ENCODE measurements at regions not wholly inside any gene's neighbourhood (a gene's known extent, or its start where the extent isn't known, plus 50 kb on each side); places are given as distances from the start of the nearest gene placed in this dataset.

DNA sequence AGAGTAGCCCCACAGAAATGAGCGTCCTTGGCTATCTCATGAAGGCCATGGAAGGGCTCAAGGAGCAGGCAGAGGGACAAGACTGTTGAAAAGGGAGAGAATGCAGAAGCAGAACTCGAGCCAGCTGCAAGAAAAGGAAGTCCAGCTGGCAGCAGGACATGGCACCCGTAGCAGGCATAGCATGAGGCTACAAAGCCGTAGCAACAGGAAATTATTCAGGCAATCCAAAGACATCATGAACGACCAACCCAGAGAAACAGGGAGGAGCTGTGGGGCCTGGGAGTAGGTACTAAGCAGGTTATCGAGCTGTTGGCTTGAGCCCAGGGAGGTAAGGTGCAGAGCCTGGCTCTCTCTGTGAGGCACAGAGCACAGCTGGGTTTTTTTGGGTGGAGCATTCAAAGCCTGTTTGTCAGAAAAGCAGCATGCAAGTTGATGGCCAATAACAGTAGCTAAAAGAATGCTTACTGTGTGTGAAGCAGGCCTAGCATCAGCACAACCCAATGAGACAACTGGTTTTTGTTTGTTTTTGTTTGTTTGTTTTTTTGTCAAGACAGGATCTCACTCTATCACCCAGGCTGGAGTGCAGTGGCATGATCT lies 144.0 kb upstream of the SMAD3 start:
- Histone ChIP-seq H3K27me3 (replicated peaks in 1 of 4; ENCODE audit: control insufficient read depth in 3 of 4, extremely low read depth in 1 of 4, insufficient read depth in 3 of 4, low read length in 3 of 4) (no peaks in the 10 kb centered on the region; a peak in 1 of 7 replicates), H3K79me2 (ENCODE audit: control insufficient read depth in 1 of 2, insufficient read depth in 2 of 2, low read length in 2 of 2) (no peaks in the 10 kb centered on the region), H2BK5ac (ENCODE audit: low read depth, low read length) (no peak overlapping the region), H3K9ac (replicated peaks in 1 of 4; ENCODE audit: extremely low read depth in 1 of 4, low read depth in 3 of 4, low read length in 3 of 4) (no peak overlapping the region), H3K79me1 (ENCODE audit: low read depth, low read length) (no peaks in the 10 kb centered on the region), H3K14ac (ENCODE audit: insufficient read length) (no peak overlapping the region), H3K27ac (ENCODE audit: low read depth, low read length) (no peak overlapping the region), H4K8ac (ENCODE audit: extremely low read depth, insufficient read depth, low read length) (peak overlapping the region; percentile 60; the same call in 1 of the 2 replicates), H3K4me3 (ENCODE audit: extremely low read depth in 1 of 4, insufficient read depth in 2 of 4, low read depth in 3 of 4, low read length in 4 of 4) (no peak overlapping the region), H2BK15ac (ENCODE audit: low read length) (no peak overlapping the region), H3K23me2 (ENCODE audit: low read depth, low read length) (no peaks in the 10 kb centered on the region), H3K9me3 (ENCODE audit: insufficient read depth in 2 of 2, low read depth in 1 of 2, low read length in 1 of 2) (peaks cover 0 to 5% of the 10 kb centered on the region in 2 experiments; a peak in 1 of 4 replicates), H3K23ac (ENCODE audit: insufficient read length) (no peak overlapping the region), H2BK120ac (replicated peaks; ENCODE audit: low read depth, low read length) (no peak overlapping the region), H3K4ac (replicated peaks; ENCODE audit: insufficient read length, low read depth, low read length) (no peak overlapping the region), H2AFZ (ENCODE audit: low read length) (no peak overlapping the region), H2AK5ac (ENCODE audit: low read depth, low read length) (no peak overlapping the region), H3K36me3 (ENCODE audit: control insufficient read depth in 2 of 4, insufficient read depth in 4 of 4, low read length in 3 of 4) (no peaks in the 10 kb centered on the region), H3K4me1 (replicated peaks in 1 of 4; ENCODE audit: control insufficient read depth in 3 of 4, insufficient read depth in 4 of 4, low read length in 3 of 4) (no peaks in the 10 kb centered on the region; a peak in 1 of 7 replicates), H2BK12ac (ENCODE audit: low read depth, low read length) (no peak overlapping the region), H4K20me1 (replicated peaks in 1 of 2; ENCODE audit: control insufficient read depth in 1 of 2, insufficient read depth in 2 of 2, low read length in 2 of 2) (no peaks in the 10 kb centered on the region), H2BK20ac (ENCODE audit: low read length) (no peak overlapping the region), H3K18ac (ENCODE audit: extremely low read depth, low read length) (no peak overlapping the region), H3K4me2 (ENCODE audit: insufficient read depth in 1 of 2, low read depth in 2 of 2, low read length in 2 of 2) (no peak overlapping the region), H3K56ac (replicated peaks; ENCODE audit: insufficient read length, low read depth, low read length) (no peak overlapping the region), H4K5ac (ENCODE audit: insufficient read length, low read depth, low read length) (no peak overlapping the region), H4K91ac (replicated peaks; ENCODE audit: insufficient read length, low read length) (no peak overlapping the region)
- 85% methylated on average over 6 of the region's 6 CpGs; no CpG with 5 or more reads in 1 of the 2 experiments for WGBS, 2 experiments (ENCODE audit: extremely low coverage in 1 of 2, insufficient coverage in 1 of 2, insufficient read length in 1 of 2, insufficient replicate concordance in 2 of 2, low coverage in 1 of 2, low lambda C conversion rate in 2 of 2, missing lambda C conversion rate in 1 of 2)
- no peak for DNase-seq (ENCODE audit: low read depth in 1 of 2, low spot score in 2 of 2)
- ChIA-PET CTCF (ENCODE audit: partially characterized antibody) (interaction anchor here (0.9 to 18.1 kb wide), 8 partner anchors 10 to 382 kb away, joined by 3 to 255 read pairs (median 4); no protein-coding TSS in a partner anchor), POLR2A (ENCODE audit: partially characterized antibody) (no interaction called here)
- TF ChIP-seq POU5F1 (IDR thresholded peaks at IDR 0.05; ENCODE audit: low read depth, low read length), result no peak
- TF ChIP-seq RFX5 (IDR thresholded peaks at IDR 0.05; ENCODE audit: borderline replicate concordance, low read depth, low read length), result no peak
- TF ChIP-seq FOSL1 (IDR thresholded peaks at IDR 0.05; ENCODE audit: insufficient read depth, low read depth, low read length), result no peak
- no peak for TF ChIP-seq SAP30 (IDR thresholded peaks at IDR 0.05; ENCODE audit: insufficient read depth, insufficient replicate concordance, low read length)
- no peak for TF ChIP-seq CHD1 (IDR thresholded peaks at IDR 0.05; ENCODE audit: low read depth, low read length)
- no peak for TF ChIP-seq SIX5 (IDR thresholded peaks at IDR 0.05; ENCODE audit: low read depth, low read length)
- no peak for FAIRE-seq
